Progenitor cell of endocrine pancreas (in vitro differentiated cells): ENCODE measurements at regions not wholly inside any gene's neighbourhood (a gene's known extent, or its start where the extent isn't known, plus 50 kb on each side); places are given as distances from the start of the nearest gene placed in this dataset.
"Not testable (repeated sequence)": the region's sequence is repeated elsewhere in the genome, so short reads cannot be mapped to it uniquely, and the experiment has no call there.

Experiments used
- DNase-seq: peaks from one replicate; pipeline ENCODE4 v3.0.0; 2021; ENCODE audit warnings: low spot score; ENCODE audit not compliant: unreplicated experiment
- H3K27ac Mint-ChIP-seq: 2 replicates; pipeline ENCODE4 v1.8.0; 2021; ENCODE audit warnings: mild to moderate bottlenecking, moderate library complexity, mixed read lengths
- H3K27me3 Mint-ChIP-seq: 2 replicates; pipeline ENCODE4 v1.8.0; 2021; ENCODE audit warnings: mixed read lengths
- H3K36me3 Mint-ChIP-seq: 2 replicates; pipeline ENCODE4 v1.8.0; 2022; ENCODE audit warnings: mixed read lengths; ENCODE audit not compliant: insufficient read depth
- H3K4me1 Mint-ChIP-seq: 2 replicates; pipeline ENCODE4 v1.8.0; 2021; ENCODE audit warnings: low read depth, mixed read lengths
- H3K4me3 Mint-ChIP-seq: 2 replicates; pipeline ENCODE4 v1.8.0; 2021; ENCODE audit warnings: low read depth, mild to moderate bottlenecking, moderate library complexity, mixed read lengths
- H3K9me3 Mint-ChIP-seq: 2 replicates; pipeline ENCODE4 v1.8.0; 2021; ENCODE audit warnings: low read depth, mixed read lengths
- TF ChIP-seq, protein P1 (sequence below): fragments of 200-600 bp; sonication (generic); IDR thresholded peaks from one replicate; pipeline ENCODE4 v1.5.0; 2021; ENCODE audit warnings: antibody characterized with exemption, mild to moderate bottlenecking; ENCODE audit not compliant: unreplicated experiment

DNA sequence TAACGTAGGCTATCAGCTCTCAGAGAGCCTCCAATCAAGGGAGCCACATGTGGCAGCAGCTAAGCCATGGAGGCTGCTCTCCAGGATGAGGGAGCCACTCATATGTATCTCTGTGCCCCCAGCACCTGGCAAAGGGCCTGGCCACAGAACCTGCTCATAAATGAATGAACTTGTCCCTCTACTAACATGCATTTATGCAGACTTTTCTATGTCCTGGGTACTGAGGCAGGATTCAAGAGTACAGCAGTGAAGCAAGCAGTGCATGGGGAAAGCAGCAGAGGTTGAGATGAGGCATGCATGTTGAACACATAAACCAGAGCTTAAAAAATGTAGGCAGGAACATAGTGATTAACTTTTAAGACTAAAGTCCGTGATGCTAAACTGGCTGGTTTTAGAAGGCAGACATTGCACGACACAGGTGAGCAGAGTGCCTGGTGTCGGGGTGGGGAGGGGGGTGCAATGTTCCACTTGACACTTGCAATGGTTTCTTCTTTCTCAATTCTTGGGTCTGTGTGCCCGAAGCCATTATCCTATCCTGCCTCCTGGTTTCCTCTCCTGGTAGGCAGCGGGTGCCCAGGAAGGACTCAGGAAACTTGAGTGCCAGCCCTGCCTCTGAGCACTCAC, 142.8 kb upstream of the ALDH1B1 start:
- no peaks in the 10 kb centered on the region for H3K36me3 Mint-ChIP-seq
- H3K9me3 Mint-ChIP-seq = no peaks in the 10 kb centered on the region
- no peak overlapping the region for H3K27ac Mint-ChIP-seq
- H3K4me3 Mint-ChIP-seq = no peak overlapping the region
- H3K4me1 Mint-ChIP-seq = no peaks in the 10 kb centered on the region
- TF ChIP-seq, protein P1, sequence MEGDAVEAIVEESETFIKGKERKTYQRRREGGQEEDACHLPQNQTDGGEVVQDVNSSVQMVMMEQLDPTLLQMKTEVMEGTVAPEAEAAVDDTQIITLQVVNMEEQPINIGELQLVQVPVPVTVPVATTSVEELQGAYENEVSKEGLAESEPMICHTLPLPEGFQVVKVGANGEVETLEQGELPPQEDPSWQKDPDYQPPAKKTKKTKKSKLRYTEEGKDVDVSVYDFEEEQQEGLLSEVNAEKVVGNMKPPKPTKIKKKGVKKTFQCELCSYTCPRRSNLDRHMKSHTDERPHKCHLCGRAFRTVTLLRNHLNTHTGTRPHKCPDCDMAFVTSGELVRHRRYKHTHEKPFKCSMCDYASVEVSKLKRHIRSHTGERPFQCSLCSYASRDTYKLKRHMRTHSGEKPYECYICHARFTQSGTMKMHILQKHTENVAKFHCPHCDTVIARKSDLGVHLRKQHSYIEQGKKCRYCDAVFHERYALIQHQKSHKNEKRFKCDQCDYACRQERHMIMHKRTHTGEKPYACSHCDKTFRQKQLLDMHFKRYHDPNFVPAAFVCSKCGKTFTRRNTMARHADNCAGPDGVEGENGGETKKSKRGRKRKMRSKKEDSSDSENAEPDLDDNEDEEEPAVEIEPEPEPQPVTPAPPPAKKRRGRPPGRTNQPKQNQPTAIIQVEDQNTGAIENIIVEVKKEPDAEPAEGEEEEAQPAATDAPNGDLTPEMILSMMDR = no peak
- H3K27me3 Mint-ChIP-seq = peaks cover 9% of the 10 kb centered on the region
- DNase-seq = no peak

DNA sequence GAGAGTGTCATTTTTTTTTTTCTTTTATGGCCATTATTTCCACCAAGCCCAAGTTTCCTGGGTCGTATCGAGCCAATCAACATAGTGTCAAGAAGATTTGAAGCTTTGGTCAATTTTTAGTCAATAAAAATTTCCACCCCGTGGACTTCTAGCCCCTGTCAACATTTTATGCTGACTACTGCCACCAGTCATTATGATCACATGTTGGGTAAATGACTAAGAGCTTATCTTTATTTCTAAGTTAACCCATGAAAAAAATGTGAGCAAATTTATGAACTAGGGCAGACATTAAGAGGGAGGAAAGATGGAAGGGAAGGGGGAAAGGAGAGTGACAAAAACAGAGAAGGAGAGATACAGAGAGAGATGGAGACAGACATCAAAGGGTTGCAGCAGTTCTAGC, 143.5 kb upstream of the ALDH1B1 start:
- H3K9me3 Mint-ChIP-seq = no peaks in the 10 kb centered on the region
- TF ChIP-seq, protein P1 = no peak

DNA sequence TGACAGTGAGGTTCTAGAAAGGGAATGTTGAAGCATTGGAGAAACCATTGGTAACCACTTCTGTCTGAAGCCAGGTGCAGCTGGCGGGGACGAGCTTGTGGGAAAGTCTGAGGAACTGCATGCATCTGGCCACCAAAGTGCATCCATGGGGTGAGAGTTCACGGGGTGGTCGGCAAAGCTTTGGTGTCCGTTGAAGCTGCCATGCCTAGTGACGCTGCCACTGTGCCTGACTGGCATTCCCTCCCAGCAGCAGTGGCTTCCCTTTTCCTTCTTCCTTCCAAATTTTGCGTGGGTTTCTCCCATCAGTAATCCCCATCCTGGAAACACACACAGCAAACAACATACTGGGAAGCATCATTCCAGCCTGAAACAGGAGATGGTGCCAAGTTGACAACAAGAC, 145.7 kb upstream of the ALDH1B1 start:
- H3K4me3 Mint-ChIP-seq = no peak overlapping the region
- H3K27ac Mint-ChIP-seq = no peak overlapping the region
- H3K4me1 Mint-ChIP-seq = no peaks in the 10 kb centered on the region
- TF ChIP-seq, protein P1 = no peak
- no peaks in the 10 kb centered on the region for H3K9me3 Mint-ChIP-seq
- H3K36me3 Mint-ChIP-seq = no peaks in the 10 kb centered on the region
- peaks cover 5% of the 10 kb centered on the region for H3K27me3 Mint-ChIP-seq
- no peak for DNase-seq

More for the DNA sequence above, 143.5 kb upstream of the ALDH1B1 start:
- Mint-ChIP-seq H3K4me3 (no peak overlapping the region), H3K4me1 (no peaks in the 10 kb centered on the region), H3K27me3 (peaks cover 9% of the 10 kb centered on the region), H3K27ac (no peak overlapping the region), H3K36me3 (no peaks in the 10 kb centered on the region)
- no peak for DNase-seq

DNA sequence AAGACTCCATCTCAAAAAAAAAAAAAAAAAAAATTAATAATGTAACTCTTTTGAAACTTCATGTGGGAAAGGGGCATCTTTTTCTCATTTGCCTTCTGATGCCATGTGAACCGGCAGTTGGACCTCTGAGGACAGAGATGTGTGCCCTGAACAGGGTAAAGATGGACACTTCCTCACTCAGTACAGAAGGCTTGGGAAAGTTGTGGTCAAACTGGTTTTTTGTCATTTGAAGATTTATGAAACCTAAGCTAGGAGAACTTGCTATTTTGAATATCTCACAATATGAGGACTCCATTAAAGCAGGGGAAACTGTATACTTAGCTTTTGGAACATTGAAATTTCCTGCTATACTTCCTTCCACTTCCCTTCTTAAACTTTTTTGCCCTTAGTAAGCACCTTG, 147.5 kb upstream of the ALDH1B1 start:
- DNase-seq = no peak
- Mint-ChIP-seq H3K27ac (no peak overlapping the region), H3K27me3 (peaks cover 5% of the 10 kb centered on the region), H3K36me3 (peaks cover 3% of the 10 kb centered on the region), H3K4me1 (no peaks in the 10 kb centered on the region), H3K9me3 (no peaks in the 10 kb centered on the region), H3K4me3 (no peak overlapping the region)
- TF ChIP-seq, protein P1 = no peak

DNA sequence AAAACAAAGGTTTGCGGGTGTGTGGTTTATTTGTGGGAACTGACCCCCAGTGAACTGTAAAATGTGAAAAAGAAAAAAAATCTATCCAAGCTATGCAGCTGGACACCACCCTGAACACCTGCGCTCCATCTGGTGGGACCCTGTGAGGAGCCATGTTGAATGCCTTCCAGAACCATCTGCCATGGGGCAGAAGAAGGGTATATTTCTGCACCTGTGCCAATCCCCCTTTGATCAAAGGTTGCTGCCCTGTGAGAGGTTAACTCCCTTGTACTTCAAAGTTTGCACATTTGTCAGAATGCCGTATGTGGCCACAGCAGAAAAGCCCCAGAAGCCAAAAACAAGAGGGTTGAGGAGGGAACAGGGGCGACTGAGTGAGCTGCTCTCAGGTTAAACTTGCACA, 148.5 kb upstream of the ALDH1B1 start:
- Mint-ChIP-seq H3K9me3 (no peaks in the 10 kb centered on the region), H3K36me3 (peaks cover 3% of the 10 kb centered on the region), H3K4me3 (no peak overlapping the region), H3K27ac (no peak overlapping the region), H3K4me1 (no peaks in the 10 kb centered on the region), H3K27me3 (peaks cover under 1% of the 10 kb centered on the region)
- no peak for DNase-seq
- TF ChIP-seq, protein P1 = no peak

DNA sequence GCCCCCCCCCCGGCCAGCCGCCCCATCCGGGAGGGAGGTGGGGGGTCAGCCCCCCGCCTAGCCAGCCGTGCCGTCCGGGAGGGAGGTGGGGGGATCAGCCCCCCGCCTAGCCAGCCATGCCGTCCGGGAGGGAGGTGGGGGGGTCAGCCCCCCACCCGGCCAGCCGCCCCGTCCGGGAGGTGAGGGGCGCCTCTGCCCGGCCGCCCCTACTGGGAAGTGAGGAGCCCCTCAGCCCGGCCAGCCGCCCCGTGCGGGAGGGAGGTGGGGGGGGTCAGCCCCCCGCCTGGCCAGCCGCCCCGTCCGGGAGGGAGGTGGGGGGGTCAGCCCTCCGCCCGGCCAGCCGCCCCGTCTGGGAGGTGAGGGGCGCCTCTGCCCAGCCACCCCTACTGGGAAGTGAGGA, 150.4 kb upstream of the ALDH1B1 start:
- H3K4me3 Mint-ChIP-seq, DNase-seq, H3K27ac Mint-ChIP-seq, H3K4me1 Mint-ChIP-seq, H3K9me3 Mint-ChIP-seq, H3K27me3 Mint-ChIP-seq, H3K36me3 Mint-ChIP-seq: not testable (repeated sequence)
